Ovary (tissue), 7 donors: ENCODE measurements at regions not wholly inside any gene's neighbourhood (a gene's known extent, or its start where the extent isn't known, plus 50 kb on each side); places are given as distances from the start of the nearest gene placed in this dataset.
A peak's percentile ranks its signal among the peaks of the same experiment; 100 is the strongest.
"Not testable (repeated sequence)": the region's sequence is repeated elsewhere in the genome, so short reads cannot be mapped to it uniquely, and the experiment has no call there.

Source experiments
- DNase-seq, 5 donors: peaks; one replicate each; pipeline ENCODE4 v3.0.0-alpha.2; 2019 to 2020
- H3K27ac ChIP-seq, 2 donors: fragments of 200-600 bp; one replicate each; pipeline versions ENCODE4 v1.5.1 to v1.8.0; 2019 to 2022
- H3K27me3 ChIP-seq: fragments of 200-600 bp; one replicate; pipeline ENCODE4 v1.8.0; 2022
- H3K36me3 ChIP-seq: fragments of 200-600 bp; sonication (generic); one replicate; pipeline ENCODE4 v1.5.1; 2019
- H3K4me1 ChIP-seq: one replicate; pipeline ENCODE4 v1.8.1; 2013; ENCODE audit warnings: mild to moderate bottlenecking, moderate library complexity; ENCODE audit not compliant: insufficient read depth
- H3K4me3 ChIP-seq: fragments of 200-600 bp; sonication (generic); one replicate; pipeline ENCODE4 v1.5.1; 2017
- H3K9me3 ChIP-seq, 2 donors: fragments of 200-600 bp in 1 of 2; sonication (generic) in 1 of 2; one replicate each; pipeline versions ENCODE4 v1.5.1 to v1.8.1; 2013 to 2019; ENCODE audit warnings: mild to moderate bottlenecking in 1 of 2, moderate library complexity in 1 of 2
- CTCF ChIP-seq, 3 donors: fragments of 450-650 bp in 2 of 3; fragments of 200-600 bp in 1 of 3; IDR thresholded peaks; one replicate each; pipeline versions ENCODE4 v1.5.1 to v1.8.0; 2016 to 2022; ENCODE audit warnings: antibody characterized with exemption in 3 of 3, mild to moderate bottlenecking in 1 of 3
- EP300 ChIP-seq: sonication (generic); formaldehyde crosslinking; IDR thresholded peaks from one replicate; pipeline ENCODE4 v1.6.1; 2017; ENCODE audit warnings: antibody characterized with exemption
- POLR2A ChIP-seq: fragments of 450-650 bp; IDR thresholded peaks from one replicate; pipeline ENCODE4 v1.6.1; 2017; ENCODE audit warnings: antibody characterized with exemption, mild to moderate bottlenecking, moderate library complexity
- WGBS, 3 donors: extraction: QIAGEN DNeasy Blood & Tissue Kit in 1 of 3; methylation state at CpG; one replicate each; pipeline versions ENCODE4 v1.1.5 to v1.1.7; 2013 to 2017; 5-methylcytosine and 5-hydroxymethylcytosine counted together
- intact Hi-C, 4 donors: fragments of 100-400 bp; cut with DNase I; formaldehyde crosslinking; loops; one replicate each; pipeline versions ENCODE4 v1.11.0 to v1.15.1; 2022 to 2023
- donor health status: DM: no; HTN: no; CAD: no; lungs with moderate emphysema.
- donor health status: DM: no; HTN: no; CAD: no.
- donor health status: Bipolar disorder and iron deficiency.
- donor health status: DM: no; HTN: no; CAD: no.
- donor health status: DM: yes; HTN: yes; CAD: no.

GRCh38 chr16:88206516-88206915 is 176.2 kb upstream of the ZNF469 start:
- H3K27ac ChIP-seq, H3K36me3 ChIP-seq, H3K4me1 ChIP-seq, intact Hi-C loops, H3K27me3 ChIP-seq, H3K4me3 ChIP-seq, H3K9me3 ChIP-seq: not testable (repeated sequence)
- DNase-seq = peak in 2 of 5 donors; percentile 5 to 13
- 82 to 95% (median 91%) methylated on average over 7 to 11 of the region's 22 CpGs for WGBS, 3 donors

GRCh38 chr16:88208112-88208511 is 174.6 kb upstream of the ZNF469 start:
- H3K4me3 ChIP-seq = no peak overlapping the region
- H3K36me3 ChIP-seq = no peaks in the 10 kb centered on the region
- intact Hi-C loops = no loop called here
- no peak overlapping the region for H3K27ac ChIP-seq
- H3K4me1 ChIP-seq = no peaks in the 10 kb centered on the region
- no peaks in the 10 kb centered on the region for H3K9me3 ChIP-seq
- WGBS, 3 donors = 79 to 90% (median 88%) methylated on average over 10 of the region's 10 CpGs
- TF ChIP-seq POLR2A (no peak), EP300 (no peak), CTCF (IDR thresholded peaks at IDR 0.05) (no peak)
- no peaks in the 10 kb centered on the region for H3K27me3 ChIP-seq
- DNase-seq = peak in 1 of 5 donors; percentile 16

- H3K27me3 ChIP-seq, H3K36me3 ChIP-seq, H3K9me3 ChIP-seq, H3K27ac ChIP-seq, DNase-seq, H3K4me1 ChIP-seq, H3K4me3 ChIP-seq, intact Hi-C loops: not testable (repeated sequence)
- WGBS, 3 donors = 0 to 65% (median 54%) methylated on average over 2 to 5 of the region's 5 CpGs
Measured at GRCh38 chr16:88208776-88209175, 174.0 kb upstream of the ZNF469 start.

- 93 to 100% (median 100%) methylated on average over 1 of the region's 1 CpG for WGBS, 3 donors
- H3K4me1 ChIP-seq, H3K27ac ChIP-seq, DNase-seq, H3K4me3 ChIP-seq, H3K9me3 ChIP-seq, H3K27me3 ChIP-seq, intact Hi-C loops, H3K36me3 ChIP-seq: not testable (repeated sequence)
Measured at GRCh38 chr16:88209579-88209978, 173.2 kb upstream of the ZNF469 start.

GRCh38 chr16:88213937-88214336 is 168.8 kb upstream of the ZNF469 start:
- H3K4me3 ChIP-seq, DNase-seq, H3K9me3 ChIP-seq, intact Hi-C loops, H3K27me3 ChIP-seq, H3K36me3 ChIP-seq, H3K4me1 ChIP-seq, H3K27ac ChIP-seq: not testable (repeated sequence)
- WGBS, 3 donors = 92 to 95% (median 94%) methylated on average over 3 to 5 of the region's 5 CpGs

GRCh38 chr16:88221001-88221761 is 161.6 kb upstream of the ZNF469 start:
- H3K9me3 ChIP-seq, intact Hi-C loops, H3K4me1 ChIP-seq, H3K27ac ChIP-seq, H3K27me3 ChIP-seq, H3K36me3 ChIP-seq, H3K4me3 ChIP-seq: not testable (repeated sequence)
- DNase-seq = peak in 2 of 5 donors; percentile 5 to 23
- 85 to 91% (median 91%) methylated on average over 29 of the region's 29 CpGs for WGBS, 3 donors

- H3K36me3 ChIP-seq, H3K27me3 ChIP-seq, intact Hi-C loops, H3K4me3 ChIP-seq, H3K9me3 ChIP-seq: not testable (repeated sequence)
- H3K27ac ChIP-seq = peak overlapping the region in 1 of 2 donors; percentile 77
- 19 to 51% (median 25%) methylated on average over 18 of the region's 18 CpGs for WGBS, 3 donors
- H3K4me1 ChIP-seq = peaks cover 15% of the 10 kb centered on the region
- DNase-seq = peak; percentile 35 to 59 (median 55)
Measured at GRCh38 chr16:88223696-88224095, 159.1 kb upstream of the ZNF469 start.

- H3K36me3 ChIP-seq, H3K27me3 ChIP-seq, H3K4me3 ChIP-seq, intact Hi-C loops, H3K9me3 ChIP-seq: not testable (repeated sequence)
- 50 to 73% (median 58%) methylated on average over 34 of the region's 34 CpGs for WGBS, 3 donors
- H3K27ac ChIP-seq = peak overlapping the region in 1 of 2 donors; percentile 77
- peak; percentile 52 to 68 (median 56) for DNase-seq
- peaks cover 16% of the 10 kb centered on the region for H3K4me1 ChIP-seq
Measured at GRCh38 chr16:88224131-88224898, 158.4 kb upstream of the ZNF469 start.

GRCh38 chr16:88225640-88226230 is 157.0 kb upstream of the ZNF469 start:
- H3K27ac ChIP-seq = peak overlapping the region in 1 of 2 donors; percentile 55
- H3K36me3 ChIP-seq, intact Hi-C loops, H3K9me3 ChIP-seq, H3K4me3 ChIP-seq, H3K27me3 ChIP-seq: not testable (repeated sequence)
- DNase-seq = peak in 2 of 5 donors; percentile 25 to 36
- WGBS, 3 donors = 92 to 96% (median 94%) methylated on average over 9 to 10 of the region's 10 CpGs
- H3K4me1 ChIP-seq = peaks cover 16% of the 10 kb centered on the region

- H3K36me3 ChIP-seq, H3K27me3 ChIP-seq, intact Hi-C loops, H3K4me3 ChIP-seq, H3K9me3 ChIP-seq: not testable (repeated sequence)
- Histone ChIP-seq H3K27ac (peak overlapping the region in 1 of 2 donors; percentile 55), H3K4me1 (peaks cover 16% of the 10 kb centered on the region)
- 80 to 92% (median 87%) methylated on average over 13 to 14 of the region's 14 CpGs for WGBS, 3 donors
- peak in 2 of 5 donors; percentile 30 to 38 for DNase-seq
Measured at GRCh38 chr16:88226302-88226701, 156.5 kb upstream of the ZNF469 start.
